ENCODE measurements at regions not wholly inside any gene's neighbourhood (a gene's known extent, or its start where the extent isn't known, plus 50 kb on each side); places are given as distances from the start of the nearest gene placed in this dataset.
A peak's percentile ranks its signal among the peaks of the same experiment; 100 is the strongest.

DNA sequence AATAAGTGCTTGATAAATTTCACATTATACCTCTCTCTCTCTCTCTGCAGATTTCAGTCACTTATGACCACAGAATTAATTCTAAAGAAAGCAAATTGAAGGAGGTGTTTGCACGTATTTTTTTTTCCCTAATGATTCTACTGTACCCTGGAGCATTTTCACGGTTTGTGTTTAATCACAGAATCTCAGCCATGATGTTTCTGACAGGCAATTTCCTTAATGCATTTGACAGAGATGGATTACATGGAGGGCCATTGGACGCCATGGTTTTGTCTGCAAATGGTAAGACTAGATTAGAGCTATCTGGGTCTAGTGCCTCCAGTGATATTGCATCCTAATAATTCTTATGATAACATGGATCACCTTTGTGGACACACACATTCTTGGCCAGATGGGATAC, 147.5 kb upstream of the RBFOX1 start:
- DNase-seq (ENCODE audit: low spot score), result no peak

DNA sequence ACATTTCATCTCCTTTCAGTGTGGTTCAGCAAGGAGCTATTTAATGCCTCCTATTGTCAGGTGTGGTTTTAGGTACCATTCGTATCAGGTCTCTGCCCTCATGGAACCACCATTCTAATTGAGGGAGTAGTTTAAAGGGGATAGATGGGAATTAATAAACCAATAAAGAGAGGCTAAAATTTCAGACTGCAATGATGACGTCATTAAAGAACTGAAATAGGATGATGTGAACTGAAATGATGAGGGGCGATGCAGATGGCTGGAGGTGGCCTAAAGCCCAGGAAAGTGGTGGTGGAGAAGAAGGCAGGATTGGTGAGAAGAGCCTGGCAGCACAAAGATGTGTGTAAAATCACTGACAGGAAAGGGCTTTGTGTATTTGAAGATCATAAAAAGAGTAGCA, 148.9 kb upstream of the RBFOX1 start:
- DNase-seq (ENCODE audit: low spot score), result no peak

DNA sequence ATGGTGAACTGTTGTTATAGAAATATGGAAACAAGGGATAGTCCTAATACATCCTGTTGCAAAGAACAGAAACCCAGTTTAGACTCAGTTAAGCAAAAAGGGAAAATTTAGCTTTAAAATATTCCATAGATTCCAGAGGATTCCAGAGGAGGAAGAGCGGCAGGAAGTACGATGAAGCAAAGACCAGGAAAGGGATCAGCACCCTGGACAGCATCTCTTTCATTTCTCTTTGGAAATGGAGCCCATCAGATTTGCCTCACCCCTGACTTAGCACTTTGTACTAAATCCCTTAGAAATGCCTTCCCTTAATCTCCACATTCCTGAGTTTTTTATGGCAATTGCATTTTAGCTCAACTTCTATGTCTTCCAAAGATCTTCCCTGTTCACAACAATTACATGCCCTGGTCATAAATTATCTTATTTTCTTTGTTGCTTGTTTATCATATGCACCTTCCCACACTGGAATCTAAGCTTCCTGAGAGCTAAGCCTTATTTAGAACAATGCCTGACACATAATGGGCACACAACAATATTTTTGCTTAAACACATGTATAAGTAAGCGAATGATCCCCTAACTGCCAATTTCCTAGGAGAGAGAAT, 150.0 kb upstream of the RBFOX1 start:
- DNase-seq (ENCODE audit: low spot score), result peak; percentile 50

DNA sequence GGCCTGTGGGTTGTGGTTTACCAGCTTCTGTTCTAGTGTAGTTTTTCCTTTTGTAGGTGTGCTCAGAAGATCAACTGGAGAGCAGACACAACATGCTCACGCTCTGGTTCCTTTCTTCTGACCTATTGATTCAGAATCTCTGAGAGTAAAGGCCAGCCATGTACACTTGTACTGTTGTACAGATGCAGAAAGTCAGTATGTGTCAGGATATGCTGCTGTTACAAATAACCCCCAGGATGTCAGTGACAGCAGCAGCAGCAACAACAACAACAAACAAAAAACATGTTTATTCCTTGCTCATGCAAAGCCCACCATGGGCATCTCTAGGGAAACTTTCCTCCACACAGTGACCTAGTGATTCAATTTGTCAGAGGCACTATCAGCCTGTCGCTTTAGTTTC, 154.8 kb upstream of the RBFOX1 start:
- no peak for DNase-seq (ENCODE audit: low spot score)

DNA sequence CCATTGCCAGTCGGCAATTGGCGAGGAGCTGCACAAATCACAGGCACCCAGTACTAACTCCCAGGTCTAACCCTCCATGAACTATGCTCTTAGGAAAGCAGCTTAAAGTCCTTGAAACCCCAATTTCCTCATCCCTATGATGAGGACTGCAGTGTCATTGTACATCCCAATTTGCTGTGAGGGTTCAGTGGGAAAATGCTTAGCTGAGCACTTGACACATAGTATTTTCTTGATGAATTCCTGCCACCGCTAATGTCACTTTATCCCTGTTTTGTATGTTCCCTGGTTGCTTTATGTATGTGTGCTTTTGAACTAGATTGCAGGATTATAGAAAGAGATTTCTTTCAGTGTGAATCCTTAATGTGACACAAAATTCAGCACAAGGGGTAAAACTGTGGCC, 161.5 kb upstream of the RBFOX1 start:
- no peak for DNase-seq (ENCODE audit: low spot score)

DNA sequence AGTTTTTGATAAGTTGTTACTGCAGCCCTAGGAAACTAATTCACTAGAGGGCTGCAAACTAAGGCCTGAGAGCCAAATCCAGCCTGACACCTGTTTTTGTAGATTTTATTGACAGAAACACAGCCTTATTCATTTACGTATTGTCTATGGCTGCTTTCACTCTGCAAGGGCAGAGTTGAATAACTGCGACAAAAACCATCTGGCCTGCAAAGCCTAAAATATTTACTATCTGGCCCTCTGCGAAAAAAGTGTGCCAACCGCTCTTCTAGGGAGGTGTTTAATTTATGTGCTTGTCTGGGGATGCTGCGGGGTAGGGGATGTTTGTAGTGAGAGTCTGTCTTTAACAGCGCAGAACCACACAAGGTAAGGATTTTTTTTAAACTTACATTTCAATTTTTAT, 165.0 kb upstream of the RBFOX1 start:
- no peak for DNase-seq (ENCODE audit: low spot score)

DNA sequence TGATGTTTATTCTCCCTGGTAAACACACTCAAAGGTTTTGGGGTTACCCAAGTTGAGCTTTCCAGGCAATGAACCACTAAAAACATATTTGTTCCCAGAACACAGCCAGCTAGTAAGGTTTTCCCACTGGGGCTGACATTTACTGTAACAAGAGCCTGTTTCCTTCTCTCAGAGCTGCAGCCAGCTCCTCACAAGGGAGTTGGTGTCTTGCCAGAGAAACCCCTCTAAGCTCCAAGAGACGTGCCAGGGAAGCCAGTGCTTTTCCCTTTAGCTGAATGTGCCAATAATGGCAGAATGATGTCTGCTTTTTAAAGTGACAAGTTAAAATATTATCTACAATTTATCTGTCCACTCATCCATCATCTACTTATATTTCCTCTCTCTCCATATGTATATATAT, 170.8 kb upstream of the RBFOX1 start:
- DNase-seq (ENCODE audit: low spot score), result no peak

DNA sequence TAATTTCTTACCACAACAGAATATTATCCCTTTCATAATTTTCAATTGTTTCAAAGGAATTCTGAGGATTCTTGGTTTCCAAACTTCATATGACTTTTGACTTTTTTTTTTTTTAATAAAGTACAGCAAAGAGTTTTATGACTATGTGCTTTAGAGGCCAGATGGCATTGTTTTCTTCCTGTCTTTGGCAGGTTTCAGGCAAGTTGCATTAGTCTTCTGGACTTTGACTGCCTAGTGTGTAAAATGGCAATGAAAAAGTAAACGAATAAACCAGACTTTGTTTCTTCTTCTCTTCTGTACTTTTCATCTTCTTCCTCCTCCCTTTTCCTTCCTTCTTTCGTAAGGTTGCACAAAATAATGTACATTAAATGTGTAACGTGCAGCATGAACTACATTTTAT, 172.6 kb upstream of the RBFOX1 start:
- DNase-seq (ENCODE audit: low spot score), result no peak

DNA sequence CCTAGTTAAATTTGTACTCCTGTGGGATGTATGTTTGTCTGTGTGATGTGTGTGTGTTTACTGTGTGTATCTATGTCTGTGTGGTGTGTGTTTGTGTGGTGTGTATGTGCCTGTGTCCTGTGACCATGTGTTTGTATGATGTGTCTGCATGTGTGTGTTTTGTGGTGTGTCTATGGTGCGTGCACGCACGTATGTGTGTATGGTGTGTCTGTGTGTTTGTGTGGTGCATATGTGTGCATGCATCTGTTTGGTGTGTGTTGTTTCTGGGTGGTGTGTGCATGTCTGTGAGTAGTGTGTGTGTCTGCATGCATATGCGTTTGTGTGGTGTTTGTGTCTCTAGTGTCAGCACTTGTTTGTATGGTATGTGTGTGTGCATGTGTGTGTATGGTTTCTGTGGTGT, 174.2 kb upstream of the RBFOX1 start:
- DNase-seq (ENCODE audit: low spot score), result no peak

DNA sequence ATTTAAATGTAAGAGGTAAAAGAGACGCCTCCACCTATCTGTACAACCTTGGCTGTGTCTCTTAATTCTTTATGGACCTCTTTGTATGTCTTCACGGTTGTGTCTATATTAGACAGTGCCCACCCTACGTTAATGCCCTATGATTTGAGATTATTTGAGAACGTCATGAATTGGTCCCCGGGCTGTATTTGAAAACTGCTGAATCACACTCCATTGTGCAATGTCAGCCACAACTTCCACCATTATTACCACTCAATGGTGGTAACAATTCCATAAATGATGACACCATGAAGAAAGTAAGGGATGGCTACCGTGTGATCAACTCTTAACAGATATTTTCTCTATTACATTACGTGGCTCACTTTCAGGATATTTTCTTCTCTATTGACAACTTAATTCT, 182.4 kb upstream of the RBFOX1 start:
- no peak for DNase-seq (ENCODE audit: low spot score)

DNA sequence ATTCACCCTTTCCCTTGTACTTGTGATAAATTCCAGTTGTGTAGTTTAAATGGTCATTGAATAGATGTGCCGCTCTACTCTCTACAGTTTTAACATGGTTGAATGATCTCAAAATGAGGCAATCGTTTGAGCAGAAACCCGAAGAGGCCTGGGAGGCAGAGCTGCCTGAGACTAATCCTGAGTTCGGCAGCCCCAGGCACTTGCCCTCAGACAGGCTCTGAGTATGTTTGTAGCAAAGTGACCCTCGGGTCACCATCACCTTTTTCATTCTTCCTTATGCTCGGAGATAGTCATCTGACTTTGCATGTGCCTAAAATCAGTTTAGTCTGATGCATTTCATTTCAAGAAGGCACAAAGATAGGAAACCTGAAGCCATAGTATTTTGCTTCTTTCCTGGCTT, 184.0 kb upstream of the RBFOX1 start:
- DNase-seq (ENCODE audit: low spot score), result peak; percentile 50

DNA sequence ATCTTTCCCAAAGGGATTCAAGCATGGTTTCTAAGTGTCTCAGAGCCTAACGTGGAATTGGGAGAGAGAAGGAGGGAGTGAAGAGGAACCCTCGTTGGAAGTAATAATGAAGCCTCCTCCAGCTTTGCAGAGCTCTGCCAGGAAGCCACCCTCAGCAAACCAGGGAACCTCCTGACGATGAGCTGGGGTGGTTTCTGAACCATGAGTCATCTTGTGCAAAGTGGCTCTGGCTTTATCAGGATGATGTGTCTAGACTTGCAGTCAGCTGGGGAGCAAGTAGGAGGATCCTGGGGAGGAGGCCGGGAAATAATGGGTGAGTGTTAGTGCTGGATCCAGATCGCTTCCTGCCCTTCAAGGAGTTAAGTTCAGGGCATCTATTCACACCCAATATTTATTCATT, 191.7 kb upstream of the RBFOX1 start:
- DNase-seq (ENCODE audit: low spot score), result no peak

DNA sequence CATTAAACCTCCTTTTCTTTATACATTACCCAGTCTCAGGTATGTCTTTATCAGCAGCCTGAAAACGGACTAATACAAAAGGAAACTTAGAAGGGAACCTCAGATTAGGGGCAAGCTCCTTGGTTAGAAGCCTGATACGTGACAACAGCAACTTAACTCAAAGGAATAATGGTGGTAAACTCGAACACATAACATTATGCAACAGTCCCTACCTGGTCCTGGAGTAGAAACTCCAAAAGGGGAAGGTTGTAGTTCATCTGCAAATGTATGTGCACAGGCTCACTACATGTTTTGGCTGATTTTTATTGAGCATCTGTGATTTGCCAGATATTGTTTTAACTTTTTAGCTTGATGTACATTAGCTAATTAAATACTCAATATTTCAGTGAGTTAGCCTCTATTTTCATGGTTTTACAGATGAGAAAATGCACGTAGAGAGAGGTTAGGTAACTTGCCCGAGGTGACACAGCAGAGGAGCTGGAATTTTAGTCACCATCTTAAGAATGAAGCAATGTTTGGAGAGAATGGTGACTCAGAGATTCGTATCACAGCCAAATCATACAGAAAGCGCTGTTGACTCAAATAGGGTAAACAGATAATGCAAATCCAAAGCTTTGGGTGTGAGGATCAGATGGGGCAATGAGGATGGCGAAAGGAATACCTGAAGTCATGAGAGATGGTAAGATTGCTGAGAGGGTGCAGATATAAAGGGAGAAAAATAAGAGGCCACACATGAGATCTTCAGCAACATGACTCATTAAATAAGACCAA, 194.9 kb upstream of the RBFOX1 start:
- DNase-seq (ENCODE audit: low spot score), result no peak

DNA sequence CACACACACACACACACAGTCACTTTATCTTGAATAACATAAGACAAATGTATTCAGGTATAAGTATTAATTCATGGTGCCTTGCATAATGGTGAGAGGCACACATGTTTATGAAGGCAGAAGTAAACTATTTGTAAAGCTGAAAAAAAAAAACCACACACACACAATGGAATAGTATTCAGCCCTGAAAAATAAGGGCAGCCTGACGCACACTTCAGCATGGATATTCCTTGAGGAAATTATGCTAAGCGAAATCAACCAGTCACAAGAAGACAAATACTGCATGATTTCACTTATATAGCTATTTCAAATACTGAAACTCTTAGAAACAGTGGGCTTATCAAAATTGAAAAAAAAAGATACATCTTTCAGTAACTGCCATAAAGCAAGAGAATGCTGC, 200.2 kb upstream of the RBFOX1 start:
- no peak for DNase-seq (ENCODE audit: low spot score)

DNA sequence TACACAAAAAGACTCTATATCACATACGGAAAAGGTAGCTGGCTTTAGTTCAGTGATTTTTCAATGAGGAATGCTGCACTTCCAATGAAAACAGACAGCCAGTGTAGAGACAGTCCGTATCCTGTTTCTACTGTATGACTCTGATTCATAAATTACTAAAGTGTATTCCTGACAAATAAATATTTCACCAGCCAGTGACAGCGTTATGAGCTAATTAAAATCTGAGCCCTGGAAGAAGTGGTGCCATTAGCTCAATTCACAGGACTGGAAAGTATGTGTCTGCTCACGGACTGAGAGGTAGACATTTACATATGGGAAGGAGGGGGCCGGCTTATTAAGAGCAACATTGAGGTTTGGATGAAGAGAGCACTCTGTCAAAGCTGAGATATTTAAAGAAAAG, 207.9 kb upstream of the RBFOX1 start:
- DNase-seq (ENCODE audit: low spot score), result no peak

DNA sequence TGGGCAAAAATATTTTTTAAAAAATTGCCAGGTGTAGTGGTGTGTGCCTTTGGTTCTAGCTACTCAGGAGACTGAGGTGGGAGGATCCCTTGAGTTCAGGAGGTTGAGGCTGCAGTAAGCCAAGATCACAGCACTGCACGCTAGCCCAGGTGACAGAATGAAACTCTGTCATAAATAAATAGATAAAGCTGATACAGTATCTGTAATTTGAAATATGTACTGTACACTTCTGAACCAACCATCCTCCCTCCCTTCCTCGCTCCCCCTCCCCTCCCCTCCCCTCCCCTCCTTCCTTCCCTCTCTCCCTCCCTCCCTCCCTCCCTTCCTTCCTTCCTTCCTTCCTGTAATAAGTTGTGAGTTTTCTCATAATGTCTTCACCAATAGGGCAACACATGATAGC, 208.4 kb upstream of the RBFOX1 start:
- DNase-seq (ENCODE audit: low spot score), result no peak

DNA sequence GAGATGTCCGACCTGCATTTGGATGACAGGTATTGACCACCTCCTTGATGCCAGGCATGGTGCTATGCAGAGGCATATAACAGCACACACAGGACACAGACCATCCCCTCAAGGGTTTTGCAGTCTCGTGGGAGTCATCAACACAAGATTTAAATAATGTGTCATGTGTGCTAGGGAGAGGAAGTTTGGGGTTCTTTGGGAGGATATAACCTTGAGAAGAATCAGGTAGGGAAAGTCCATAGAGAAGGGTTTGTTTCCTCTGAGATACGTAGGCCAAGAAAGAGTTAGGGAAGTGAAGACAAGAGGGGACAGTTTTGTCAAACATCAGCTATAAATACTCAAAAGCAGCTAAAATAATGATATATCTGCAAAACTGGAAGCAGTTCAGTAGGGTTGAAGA, 215.9 kb upstream of the RBFOX1 start:
- no peak for DNase-seq (ENCODE audit: low spot score)

DNA sequence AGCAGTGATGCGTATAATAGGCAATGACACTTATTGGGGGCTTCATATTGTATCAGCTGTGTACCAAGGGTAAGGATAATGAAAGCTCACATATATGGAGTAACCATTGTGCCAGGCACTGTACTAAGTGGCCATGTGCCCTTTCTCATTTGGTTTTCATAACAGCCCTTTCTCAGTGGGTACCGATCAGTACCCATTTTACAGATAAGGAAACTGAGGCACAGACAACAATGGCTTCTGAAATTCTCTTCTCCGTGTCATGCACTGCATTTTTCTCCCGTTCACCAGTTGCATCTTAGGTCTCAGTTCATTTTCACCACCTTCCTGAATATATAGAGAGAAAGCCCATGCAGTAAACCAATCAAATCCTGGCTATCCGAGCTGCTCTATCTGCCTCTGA, 216.7 kb upstream of the RBFOX1 start:
- no peak for DNase-seq (ENCODE audit: low spot score)

DNA sequence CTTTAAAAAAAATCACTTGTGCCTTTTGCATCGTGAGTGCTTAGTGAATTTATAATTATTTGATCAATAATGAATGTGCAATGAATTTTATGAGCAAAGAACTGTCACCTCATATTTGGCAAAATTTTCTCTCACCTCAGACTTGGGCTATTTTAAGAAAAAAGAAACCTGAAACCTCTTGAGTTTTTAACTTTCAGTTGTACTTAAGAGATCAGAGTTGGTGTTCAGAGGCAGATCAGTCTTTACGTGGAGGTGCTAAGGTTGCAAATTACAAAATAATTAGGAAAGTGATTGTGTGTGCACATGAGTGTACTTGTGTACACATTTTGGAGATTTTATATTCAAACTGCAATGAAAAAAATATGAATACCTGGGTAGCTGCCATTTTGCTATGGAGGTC, 218.7 kb upstream of the RBFOX1 start:
- no peak for DNase-seq (ENCODE audit: low spot score)

DNA sequence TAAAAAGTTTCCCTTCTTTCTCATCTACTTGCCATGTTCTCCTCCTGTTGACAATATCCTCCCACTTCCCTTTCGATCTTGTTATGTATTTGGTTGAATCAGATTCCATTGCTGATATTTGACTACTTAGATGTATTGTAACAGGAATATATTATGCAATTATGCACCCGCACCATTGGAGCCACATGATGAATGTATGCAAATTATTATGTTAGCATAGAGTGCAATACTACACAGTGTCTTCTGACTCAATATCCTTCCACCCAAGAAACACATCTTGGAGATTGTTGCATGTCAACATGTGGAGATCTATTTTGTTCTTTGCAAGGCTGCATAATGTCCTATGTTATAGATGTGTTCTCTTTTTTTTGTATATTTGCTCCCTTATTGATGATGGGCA, 219.2 kb upstream of the RBFOX1 start:
- DNase-seq (ENCODE audit: low spot score), result no peak

DNA sequence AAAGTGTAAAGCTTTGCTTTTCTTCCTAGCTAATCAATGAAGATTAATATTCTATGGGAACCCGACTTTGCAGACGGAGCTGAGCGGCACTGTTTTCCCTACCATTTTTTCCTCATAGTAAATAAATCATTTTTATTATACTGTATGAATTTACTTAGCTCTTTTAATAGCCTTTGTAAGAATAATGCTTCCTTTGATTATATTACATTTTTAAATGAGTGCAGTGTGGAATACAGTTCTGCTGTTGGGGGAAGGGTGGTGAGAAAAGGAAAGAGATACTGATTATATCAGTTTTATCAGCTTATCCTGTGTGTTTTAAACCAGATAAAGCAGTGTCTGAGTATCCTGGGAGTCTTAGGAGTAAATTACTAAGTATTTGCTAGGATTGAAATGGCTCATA, 221.4 kb upstream of the RBFOX1 start:
- DNase-seq (ENCODE audit: low spot score), result no peak

DNA sequence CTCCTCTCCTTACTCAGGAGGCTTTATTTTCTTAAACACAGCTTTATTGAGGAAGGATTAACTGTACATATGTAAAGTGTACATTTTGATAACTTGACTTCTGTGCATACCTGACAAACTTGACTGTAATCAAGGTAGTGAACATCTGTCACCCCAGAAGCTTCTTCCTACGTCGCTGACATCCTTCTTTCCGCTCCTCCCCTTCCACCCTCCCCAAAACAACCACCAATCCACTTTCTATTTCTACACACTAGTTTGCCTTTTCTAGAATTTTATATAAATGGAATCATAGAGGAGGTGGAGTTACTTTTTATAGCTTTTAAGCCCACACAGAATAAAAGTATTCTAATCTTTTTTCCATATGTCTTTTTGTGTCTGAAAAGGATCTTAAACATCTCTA, 225.2 kb upstream of the RBFOX1 start:
- DNase-seq (ENCODE audit: low spot score), result no peak

DNA sequence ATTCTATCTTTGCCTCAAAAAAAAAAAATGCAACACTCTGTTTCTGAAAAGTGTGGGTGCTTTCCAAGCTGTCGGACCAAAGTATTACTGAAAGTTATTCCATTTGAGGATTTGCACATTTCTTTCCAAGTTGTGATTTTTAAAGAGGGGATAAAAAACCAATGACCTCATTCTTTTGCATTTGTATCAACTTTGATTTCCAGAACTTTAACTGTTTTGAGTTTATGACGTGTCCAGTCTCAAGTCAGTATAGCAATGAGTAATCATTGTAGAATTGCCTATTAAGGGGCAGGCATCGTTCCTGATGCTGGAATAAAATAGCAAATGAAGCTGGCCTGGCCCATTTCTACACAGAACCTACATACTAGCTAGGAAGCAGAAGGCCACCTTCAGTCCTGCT, 229.6 kb upstream of the RBFOX1 start:
- no peak for DNase-seq (ENCODE audit: low spot score)

DNA sequence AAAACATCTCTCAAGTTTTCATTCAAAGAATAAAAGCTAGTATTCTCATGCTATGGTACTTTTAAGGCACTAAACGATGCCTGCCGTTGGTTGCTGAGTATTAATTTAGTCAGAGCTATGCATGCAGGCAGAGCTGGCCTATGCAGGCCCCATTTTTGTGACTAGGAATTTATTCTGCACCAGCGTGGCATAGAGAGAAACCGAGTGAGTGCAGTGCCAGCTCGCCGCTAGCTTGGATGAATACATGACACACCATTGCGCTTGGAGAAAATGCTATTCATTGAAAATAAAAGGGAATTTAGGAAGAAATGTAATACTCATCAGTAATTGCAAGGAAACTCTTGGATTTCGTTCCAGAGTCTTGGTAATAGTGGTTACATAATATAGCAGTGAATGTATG, 231.6 kb upstream of the RBFOX1 start:
- DNase-seq (ENCODE audit: low spot score), result no peak

Measured in ecto neural progenitor cell (in vitro differentiated cells).